Fibroblast of lung (primary cell): ENCODE measurements at regions not wholly inside any gene's neighbourhood (a gene's known extent, or its start where the extent isn't known, plus 50 kb on each side); places are given as distances from the start of the nearest gene placed in this dataset.

Experiments used
- DNase-seq, 2 donors: peaks; one replicate each; pipeline versions ENCODE4 v3.0.0 to v3.0.0-alpha.2; 2010; ENCODE audit warnings: low read depth in 2 of 2
- H2AFZ ChIP-seq: 2 replicates; pipeline ENCODE4 v1.5.1; 2012; ENCODE audit warnings: low read length, control low read depth, inconsistent platforms
- H3K27ac ChIP-seq: 2 replicates; pipeline ENCODE4 v1.5.1; 2011; ENCODE audit warnings: low read length, control low read depth; ENCODE audit not compliant: insufficient read depth
- H3K27me3 ChIP-seq: 2 replicates; pipeline ENCODE4 v1.5.1; 2011; ENCODE audit warnings: mild to moderate bottlenecking, low read length; ENCODE audit not compliant: control insufficient read depth, insufficient read depth
- H3K36me3 ChIP-seq: 2 replicates; pipeline ENCODE4 v1.5.1; 2011; ENCODE audit warnings: low read length; ENCODE audit not compliant: control insufficient read depth, insufficient read depth
- H3K4me1 ChIP-seq: 2 replicates; pipeline ENCODE4 v1.5.1; 2011; ENCODE audit warnings: low read length; ENCODE audit not compliant: control insufficient read depth, insufficient read depth; ENCODE audit errors: extremely low read depth
- H3K4me2 ChIP-seq: 2 replicates; pipeline ENCODE4 v1.5.1; 2011; ENCODE audit warnings: low read length, control low read depth; ENCODE audit not compliant: insufficient read depth; ENCODE audit errors: extremely low read depth
- H3K4me3 ChIP-seq, 4 experiments: fragments of 200-600 bp in 1 of 4; sonication (generic) in 1 of 4; replicated peaks in 1 of 4; 2 replicates each; pipeline ENCODE4 v1.5.1; 2011 to 2016; ENCODE audit warnings: low read length in 4 of 4, low read depth in 3 of 4, mild to moderate bottlenecking in 3 of 4, control low read depth in 2 of 4, inconsistent platforms in 1 of 4, mixed read lengths in 1 of 4; ENCODE audit not compliant: insufficient read depth in 1 of 4; ENCODE audit errors: control extremely low read depth in 1 of 4
- H3K79me2 ChIP-seq: 2 replicates; pipeline ENCODE4 v1.5.1; 2012; ENCODE audit warnings: mild to moderate bottlenecking, low read length, inconsistent platforms; ENCODE audit not compliant: control insufficient read depth, insufficient read depth
- H3K9ac ChIP-seq: 2 replicates; pipeline ENCODE4 v1.5.1; 2011; ENCODE audit warnings: mild to moderate bottlenecking, low read length, control low read depth; ENCODE audit not compliant: insufficient read depth
- H3K9me3 ChIP-seq: 2 replicates; pipeline ENCODE4 v1.5.1; 2012; ENCODE audit warnings: low read depth, low read length; ENCODE audit not compliant: control insufficient read depth, insufficient read depth
- H4K20me1 ChIP-seq: 2 replicates; pipeline ENCODE4 v1.5.1; 2011; ENCODE audit warnings: low read length; ENCODE audit not compliant: control insufficient read depth, insufficient read depth; ENCODE audit errors: extremely low read depth
- EZH2 ChIP-seq: IDR thresholded peaks from 2 replicates; pipeline ENCODE4 v1.5.1; 2012; ENCODE audit warnings: low read length, control low read depth, mild to moderate bottlenecking; ENCODE audit errors: missing control alignments
- TF ChIP-seq, protein P1 (sequence below), 2 donors: IDR thresholded peaks in 1 of 2; conservative IDR thresholded peaks in 1 of 2; 1 replicate in 1 of 2; 2 replicates in 1 of 2; pipeline ENCODE4 v1.5.1; 2011 to 2012; ENCODE audit warnings: low read length in 2 of 2, control low read depth in 1 of 2, inconsistent platforms in 1 of 2, low read depth in 1 of 2, mild to moderate bottlenecking in 1 of 2

DNA sequence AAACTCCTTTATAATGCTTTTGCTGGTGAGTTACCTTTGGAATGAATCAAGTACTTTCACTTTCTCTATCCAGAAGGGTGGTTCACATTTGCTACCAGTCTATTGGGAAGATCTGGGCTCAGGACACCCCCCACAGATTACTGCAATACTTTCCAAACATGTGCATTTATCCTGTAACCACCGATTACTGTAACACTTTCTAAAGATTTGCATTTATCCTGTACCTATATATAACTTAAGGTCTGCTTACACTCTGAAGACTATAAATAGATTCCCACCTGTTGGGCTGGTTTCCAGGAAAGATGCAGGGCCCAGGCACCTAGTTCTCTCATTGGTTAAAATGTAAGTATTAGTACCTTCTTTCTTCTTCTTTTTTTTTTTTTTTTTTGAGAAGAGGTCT, 113.0 kb upstream of the NEDD4L start:
- Histone ChIP-seq H3K4me3 (no peak overlapping the region), H3K4me1 (peaks cover 3% of the 10 kb centered on the region), H3K36me3 (no peaks in the 10 kb centered on the region), H4K20me1 (no peaks in the 10 kb centered on the region), H3K9me3 (no peaks in the 10 kb centered on the region), H3K4me2 (peak overlapping the region; percentile 4), H3K79me2 (no peaks in the 10 kb centered on the region), H3K9ac (no peak overlapping the region), H3K27ac (no peak overlapping the region), H3K27me3 (no peaks in the 10 kb centered on the region), H2AFZ (no peak overlapping the region)
- TF ChIP-seq, protein P1, sequence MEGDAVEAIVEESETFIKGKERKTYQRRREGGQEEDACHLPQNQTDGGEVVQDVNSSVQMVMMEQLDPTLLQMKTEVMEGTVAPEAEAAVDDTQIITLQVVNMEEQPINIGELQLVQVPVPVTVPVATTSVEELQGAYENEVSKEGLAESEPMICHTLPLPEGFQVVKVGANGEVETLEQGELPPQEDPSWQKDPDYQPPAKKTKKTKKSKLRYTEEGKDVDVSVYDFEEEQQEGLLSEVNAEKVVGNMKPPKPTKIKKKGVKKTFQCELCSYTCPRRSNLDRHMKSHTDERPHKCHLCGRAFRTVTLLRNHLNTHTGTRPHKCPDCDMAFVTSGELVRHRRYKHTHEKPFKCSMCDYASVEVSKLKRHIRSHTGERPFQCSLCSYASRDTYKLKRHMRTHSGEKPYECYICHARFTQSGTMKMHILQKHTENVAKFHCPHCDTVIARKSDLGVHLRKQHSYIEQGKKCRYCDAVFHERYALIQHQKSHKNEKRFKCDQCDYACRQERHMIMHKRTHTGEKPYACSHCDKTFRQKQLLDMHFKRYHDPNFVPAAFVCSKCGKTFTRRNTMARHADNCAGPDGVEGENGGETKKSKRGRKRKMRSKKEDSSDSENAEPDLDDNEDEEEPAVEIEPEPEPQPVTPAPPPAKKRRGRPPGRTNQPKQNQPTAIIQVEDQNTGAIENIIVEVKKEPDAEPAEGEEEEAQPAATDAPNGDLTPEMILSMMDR (conservative IDR thresholded peaks at IDR 0.05 in 1 of 2, IDR thresholded peaks at IDR 0.05 in 1 of 2; ENCODE audit: low read depth in 1 of 2, low read length in 2 of 2) = no peak
- no peak for TF ChIP-seq EZH2
- DNase-seq = no peak

DNA sequence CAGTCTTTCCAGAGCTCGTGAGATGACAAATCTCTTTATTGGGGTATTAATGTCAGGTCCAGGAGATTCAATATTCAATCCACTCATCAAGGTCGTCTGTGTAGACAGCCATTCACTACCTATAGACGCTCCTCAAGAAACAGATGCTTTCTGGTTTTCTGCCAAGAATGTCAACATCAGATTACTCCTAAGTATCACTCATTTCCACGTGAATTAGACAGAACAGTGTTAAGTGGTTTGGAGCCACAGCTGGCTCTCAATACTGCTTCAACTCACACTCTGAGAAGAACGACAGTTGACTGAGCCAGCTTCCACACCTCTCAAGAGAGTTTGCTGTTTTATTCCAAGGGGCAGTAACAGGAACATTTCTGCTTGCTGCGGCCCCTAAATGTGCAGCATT, 113.5 kb upstream of the NEDD4L start:
- Histone ChIP-seq H3K9ac (no peak overlapping the region), H2AFZ (no peak overlapping the region), H3K27me3 (no peaks in the 10 kb centered on the region), H3K9me3 (no peaks in the 10 kb centered on the region), H3K79me2 (no peaks in the 10 kb centered on the region), H3K4me1 (peaks cover 5% of the 10 kb centered on the region), H3K36me3 (no peaks in the 10 kb centered on the region), H3K27ac (no peak overlapping the region), H3K4me3 (no peak overlapping the region), H3K4me2 (peak overlapping the region; percentile 4), H4K20me1 (no peaks in the 10 kb centered on the region)
- no peak for TF ChIP-seq EZH2
- TF ChIP-seq, protein P1 (conservative IDR thresholded peaks at IDR 0.05 in 1 of 2, IDR thresholded peaks at IDR 0.05 in 1 of 2; ENCODE audit: low read depth in 1 of 2, low read length in 2 of 2) = no peak
- no peak for DNase-seq

DNA sequence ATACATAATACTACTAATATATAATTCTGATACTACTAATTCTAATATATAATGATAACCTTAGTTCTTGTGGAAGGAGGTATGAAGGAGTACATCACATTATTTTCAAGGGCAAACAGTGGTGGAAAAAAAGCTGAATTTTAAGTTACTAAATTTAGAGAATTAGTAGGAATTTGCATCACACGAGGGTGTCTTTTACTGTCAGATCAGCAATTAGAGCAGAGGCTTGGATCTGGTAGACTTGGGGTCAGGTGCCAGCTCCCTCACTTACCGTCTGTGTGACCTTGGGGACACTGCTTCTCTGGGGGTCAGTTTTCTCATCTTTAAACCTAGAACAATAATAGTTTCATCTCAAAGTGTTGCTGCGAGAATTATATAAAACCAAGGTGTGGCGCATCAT, 114.1 kb upstream of the NEDD4L start:
- Histone ChIP-seq H3K4me1 (peaks cover 8% of the 10 kb centered on the region), H3K9me3 (no peaks in the 10 kb centered on the region), H3K4me3 (no peak overlapping the region), H4K20me1 (no peaks in the 10 kb centered on the region), H3K79me2 (no peaks in the 10 kb centered on the region), H2AFZ (no peak overlapping the region), H3K9ac (no peak overlapping the region), H3K4me2 (no peak overlapping the region), H3K36me3 (no peaks in the 10 kb centered on the region), H3K27ac (no peak overlapping the region), H3K27me3 (no peaks in the 10 kb centered on the region)
- no peak for DNase-seq
- TF ChIP-seq, protein P1 (conservative IDR thresholded peaks at IDR 0.05 in 1 of 2, IDR thresholded peaks at IDR 0.05 in 1 of 2; ENCODE audit: low read depth in 1 of 2, low read length in 2 of 2) = no peak
- TF ChIP-seq EZH2 = no peak
